Neural progenitor cell (in vitro differentiated cells): ENCODE measurements at regions not wholly inside any gene's neighbourhood (a gene's known extent, or its start where the extent isn't known, plus 50 kb on each side); places are given as distances from the start of the nearest gene placed in this dataset.

Experiments
- CTCF ChIP-seq: fragments of 200-600 bp; sonication (generic); IDR thresholded peaks from 2 replicates; pipeline ENCODE4 v1.5.1; 2017; ENCODE audit warnings: antibody characterized with exemption, mild to moderate bottlenecking
- EZH2 ChIP-seq: fragments of 200-600 bp; sonication (generic); IDR thresholded peaks from 2 replicates; pipeline ENCODE4 v1.6.1; 2017; ENCODE audit warnings: antibody characterized with exemption, mild to moderate bottlenecking, moderate library complexity
- EZH2phosphoT487 ChIP-seq: fragments of 200-600 bp; sonication (generic); IDR thresholded peaks from 2 replicates; pipeline ENCODE4 v1.6.1; 2017; ENCODE audit warnings: antibody characterized with exemption

GRCh38 chr3:13123013-13123654 lies 49.9 kb upstream of the IQSEC1 start:
- TF ChIP-seq CTCF: no peak
- no peak for TF ChIP-seq EZH2
- TF ChIP-seq EZH2phosphoT487: no peak
